H1 (cell line): ENCODE measurements at regions not wholly inside any gene's neighbourhood (a gene's known extent, or its start where the extent isn't known, plus 50 kb on each side); places are given as distances from the start of the nearest gene placed in this dataset.

ENCODE experiments used
- CTCF ChIA-PET: fragments of 300-600 bp; sonication (Branson Sonifier 250); formaldehyde crosslinking; loops from one replicate; lab custom pipeline; 2021; ENCODE audit not compliant: partially characterized antibody; lab: Charles Lee
- POLR2A ChIA-PET: fragments of 300-600 bp; sonication (Branson Sonifier 250); formaldehyde crosslinking; loops from one replicate; lab custom pipeline; 2021; ENCODE audit warnings: inconsistent platforms; ENCODE audit not compliant: partially characterized antibody; lab: Charles Lee
- DNase-seq, 2 experiments: peaks; one replicate each; pipeline versions ENCODE4 v3.0.0 to v3.0.0-alpha.2; 2010 to 2022; ENCODE audit warnings: low spot score in 2 of 2, low read depth in 1 of 2, mixed read lengths in 1 of 2
- FAIRE-seq: peaks from 2 replicates; lab custom pipeline; 2011; peaks lifted over from hg19 to GRCh38; lab: Jason Lieb, UNC
- H2AFZ ChIP-seq: 2 replicates; pipeline ENCODE4 v1.8.1; 2012; ENCODE audit warnings: low read length, inconsistent platforms
- H2AK5ac ChIP-seq: 2 replicates; pipeline ENCODE4 v1.6.1; 2013; ENCODE audit warnings: low read depth, low read length
- H2BK120ac ChIP-seq: replicated peaks from 2 replicates; pipeline ENCODE3; 2013; ENCODE audit warnings: low read depth, low read length, inconsistent platforms
- H2BK12ac ChIP-seq: 2 replicates; pipeline ENCODE4 v1.6.1; 2013; ENCODE audit warnings: low read depth, low read length
- H2BK15ac ChIP-seq: 2 replicates; pipeline ENCODE4 v1.6.1; 2013; ENCODE audit warnings: low read length
- H2BK20ac ChIP-seq: 2 replicates; pipeline ENCODE4 v1.6.1; 2013; ENCODE audit warnings: low read length
- H2BK5ac ChIP-seq: 2 replicates; pipeline ENCODE4 v1.6.1; 2013; ENCODE audit warnings: low read depth, low read length
- H3K14ac ChIP-seq: 2 replicates; pipeline ENCODE4 v1.6.1; 2013; ENCODE audit warnings: inconsistent platforms; ENCODE audit not compliant: insufficient read length
- H3K18ac ChIP-seq: 2 replicates; pipeline ENCODE4 v1.6.1; 2013; ENCODE audit warnings: low read length; ENCODE audit errors: extremely low read depth
- H3K23ac ChIP-seq: 2 replicates; pipeline ENCODE4 v1.6.1; 2013; ENCODE audit warnings: inconsistent platforms; ENCODE audit not compliant: insufficient read length
- H3K23me2 ChIP-seq: 2 replicates; pipeline ENCODE4 v1.6.1; 2013; ENCODE audit warnings: low read depth, low read length
- H3K27ac ChIP-seq: 2 replicates; pipeline ENCODE4 v1.6.1; 2011; ENCODE audit warnings: low read depth, low read length, inconsistent platforms
- H3K27me3 ChIP-seq, 4 experiments: replicated peaks in 1 of 4; 1 replicate in 1 of 4; 2 replicates in 3 of 4; pipeline versions ENCODE4 v1.6.1 to v1.8.1; 2011 to 2013; ENCODE audit warnings: low read length in 3 of 4, mild to moderate bottlenecking in 3 of 4, inconsistent platforms in 2 of 4, mixed read lengths in 2 of 4, moderate library complexity in 1 of 4; ENCODE audit not compliant: control insufficient read depth in 3 of 4, insufficient read depth in 3 of 4; ENCODE audit errors: extremely low read depth in 1 of 4
- H3K36me3 ChIP-seq, 4 experiments: 2 replicates each; pipeline versions ENCODE4 v1.6.1 to v1.8.1; 2011 to 2013; ENCODE audit warnings: mild to moderate bottlenecking in 4 of 4, low read length in 3 of 4, moderate library complexity in 2 of 4, control low read depth in 1 of 4, inconsistent platforms in 1 of 4; ENCODE audit not compliant: insufficient read depth in 4 of 4, control insufficient read depth in 2 of 4
- H3K4ac ChIP-seq: replicated peaks from 2 replicates; pipeline ENCODE3; 2013; ENCODE audit warnings: low read length, low read depth, mixed read lengths, inconsistent platforms; ENCODE audit not compliant: insufficient read length
- H3K4me1 ChIP-seq, 4 experiments: replicated peaks in 1 of 4; 1 replicate in 1 of 4; 2 replicates in 3 of 4; pipeline versions ENCODE4 v1.6.1 to v1.8.1; 2011 to 2013; ENCODE audit warnings: low read length in 3 of 4, inconsistent platforms in 2 of 4, mixed read lengths in 1 of 4; ENCODE audit not compliant: insufficient read depth in 4 of 4, control insufficient read depth in 3 of 4
- H3K4me2 ChIP-seq, 2 experiments: 2 replicates each; pipeline versions ENCODE4 v1.6.1 to v1.8.1; 2011 to 2013; ENCODE audit warnings: low read depth in 2 of 2, low read length in 2 of 2, control low read depth in 1 of 2, inconsistent platforms in 1 of 2, mild to moderate bottlenecking in 1 of 2; ENCODE audit not compliant: insufficient read depth in 1 of 2
- H3K4me3 ChIP-seq, 4 experiments: fragments of 200-600, 300-600 bp in 1 of 4; sonication (generic), shearing (Covaris generic), sonication (Bioruptor Twin) in 1 of 4; 2 replicates each; pipeline versions ENCODE4 v1.5.1 to v1.8.1; 2011 to 2016; ENCODE audit warnings: low read length in 4 of 4, low read depth in 3 of 4, control low read depth in 2 of 4, inconsistent platforms in 2 of 4, mild to moderate bottlenecking in 2 of 4, mixed read lengths in 1 of 4, moderate library complexity in 1 of 4; ENCODE audit not compliant: insufficient read depth in 2 of 4; ENCODE audit errors: extremely low read depth in 1 of 4
- H3K56ac ChIP-seq: replicated peaks from 2 replicates; pipeline ENCODE3; 2013; ENCODE audit warnings: low read depth, mild to moderate bottlenecking, mixed read lengths, low read length, inconsistent platforms; ENCODE audit not compliant: insufficient read length
- H3K79me1 ChIP-seq: 2 replicates; pipeline ENCODE4 v1.6.1; 2013; ENCODE audit warnings: low read depth, low read length, control low read depth
- H3K79me2 ChIP-seq, 2 experiments: 2 replicates each; pipeline versions ENCODE4 v1.6.1 to v1.8.1; 2012 to 2013; ENCODE audit warnings: low read length in 2 of 2, mild to moderate bottlenecking in 2 of 2, inconsistent platforms in 1 of 2; ENCODE audit not compliant: insufficient read depth in 2 of 2, control insufficient read depth in 1 of 2
- H3K9ac ChIP-seq, 4 experiments: replicated peaks in 1 of 4; 1 replicate in 1 of 4; 2 replicates in 3 of 4; pipeline versions ENCODE4 v1.6.1 to v1.8.1; 2011 to 2013; ENCODE audit warnings: low read depth in 3 of 4, low read length in 3 of 4, control low read depth in 2 of 4, mild to moderate bottlenecking in 2 of 4, moderate library complexity in 2 of 4, inconsistent platforms in 1 of 4; ENCODE audit errors: extremely low read depth in 1 of 4
- H3K9me3 ChIP-seq, 2 experiments: 2 replicates each; pipeline versions ENCODE4 v1.6.1 to v1.8.1; 2012 to 2013; ENCODE audit warnings: mild to moderate bottlenecking in 2 of 2, moderate library complexity in 2 of 2, control low read depth in 1 of 2, inconsistent platforms in 1 of 2, low read depth in 1 of 2, low read length in 1 of 2, mixed read lengths in 1 of 2; ENCODE audit not compliant: insufficient read depth in 2 of 2
- H4K20me1 ChIP-seq, 2 experiments: replicated peaks in 1 of 2; 2 replicates each; pipeline versions ENCODE3 to v1.8.1; 2011 to 2013; ENCODE audit warnings: inconsistent platforms in 2 of 2, low read length in 2 of 2, mild to moderate bottlenecking in 1 of 2; ENCODE audit not compliant: insufficient read depth in 2 of 2, control insufficient read depth in 1 of 2
- H4K5ac ChIP-seq: 2 replicates; pipeline ENCODE4 v1.6.1; 2013; ENCODE audit warnings: low read length, low read depth, mixed read lengths, inconsistent platforms; ENCODE audit not compliant: insufficient read length
- H4K8ac ChIP-seq: 2 replicates; pipeline ENCODE4 v1.8.0; 2013; ENCODE audit warnings: mild to moderate bottlenecking, moderate library complexity, low read length, inconsistent platforms; ENCODE audit not compliant: insufficient read depth; ENCODE audit errors: extremely low read depth
- H4K91ac ChIP-seq: replicated peaks from 2 replicates; pipeline ENCODE3; 2013; ENCODE audit warnings: low read length, mixed read lengths, inconsistent platforms; ENCODE audit not compliant: insufficient read length
- ASH2L ChIP-seq: fragments of 200-600, 300-600 bp; sonication (generic); IDR thresholded peaks from one replicate; pipeline ENCODE4 v1.7.1; 2017; ENCODE audit warnings: low read length
- BCL11A ChIP-seq, 2 experiments: IDR thresholded peaks; one replicate each; pipeline ENCODE4 v1.6.1; 2011; ENCODE audit warnings: low read depth in 2 of 2, low read length in 2 of 2, mild to moderate bottlenecking in 2 of 2
- BRCA1 ChIP-seq: IDR thresholded peaks from 2 replicates; pipeline ENCODE4 v1.6.1; 2012; ENCODE audit warnings: low read depth, low read length, improper control_type of control experiment
- CHD1 ChIP-seq: IDR thresholded peaks from 2 replicates; pipeline ENCODE4 v1.6.1; 2012; ENCODE audit warnings: low read depth, low read length, improper control_type of control experiment
- CREB1 ChIP-seq: IDR thresholded peaks from 2 replicates; pipeline ENCODE4 v1.6.1; 2012; ENCODE audit warnings: inconsistent platforms
- FOSL1 ChIP-seq: IDR thresholded peaks from 2 replicates; pipeline ENCODE4 v1.6.1; 2011; ENCODE audit warnings: mild to moderate bottlenecking, low read depth, low read length, moderate library complexity; ENCODE audit not compliant: insufficient read depth
- JUN ChIP-seq: IDR thresholded peaks from 2 replicates; pipeline ENCODE4 v1.6.1; 2011; ENCODE audit warnings: low read depth, mild to moderate bottlenecking, improper control_type of control experiment, low read length
- KDM4A ChIP-seq: IDR thresholded peaks from one replicate; pipeline ENCODE4 v1.7.1; 2012; ENCODE audit warnings: low read depth, mild to moderate bottlenecking, moderate library complexity, low read length, inconsistent platforms; ENCODE audit not compliant: severe bottlenecking
- MAFK ChIP-seq: IDR thresholded peaks from 2 replicates; pipeline ENCODE4 v1.6.1; 2012; ENCODE audit warnings: low read depth, mild to moderate bottlenecking, improper control_type of control experiment, low read length
- POLR2AphosphoS5 ChIP-seq: IDR thresholded peaks from 2 replicates; pipeline ENCODE4 v1.6.1; 2011; ENCODE audit warnings: low read depth, low read length
- SAP30 ChIP-seq: fragments of 300-600 bp; sonication (generic); IDR thresholded peaks from 2 replicates; pipeline ENCODE4 v1.7.1; 2012; ENCODE audit warnings: low read length, moderate library complexity, mild to moderate bottlenecking, inconsistent platforms; ENCODE audit not compliant: insufficient read depth, insufficient replicate concordance
- SIX5 ChIP-seq: IDR thresholded peaks from 2 replicates; pipeline ENCODE4 v1.6.1; 2011; ENCODE audit warnings: mild to moderate bottlenecking, low read depth, low read length
- SP1 ChIP-seq: IDR thresholded peaks from 2 replicates; pipeline ENCODE4 v1.6.1; 2011; ENCODE audit warnings: low read depth, low read length
- TBP ChIP-seq: IDR thresholded peaks from 2 replicates; pipeline ENCODE4 v1.6.1; 2011; ENCODE audit warnings: low read depth, low read length, improper control_type of control experiment
- TCF12 ChIP-seq: IDR thresholded peaks from 2 replicates; pipeline ENCODE4 v1.6.1; 2011; ENCODE audit warnings: low read depth, mild to moderate bottlenecking, low read length
- TEAD4 ChIP-seq: IDR thresholded peaks from 2 replicates; pipeline ENCODE4 v1.6.1; 2012; ENCODE audit warnings: low read depth, low read length, inconsistent platforms, mixed read lengths
- ZNF274 ChIP-seq: IDR thresholded peaks from 2 replicates; pipeline ENCODE4 v1.7.0; 2012; ENCODE audit warnings: low read length, borderline replicate concordance; ENCODE audit errors: extremely low read depth
- WGBS, 2 experiments: shearing (Covaris generic) in 1 of 2; methylation state at CpG; one replicate each; pipeline versions ENCODE4 v1.1.6 to v1.1.7; 2013 to 2015; ENCODE audit warnings: low lambda C conversion rate in 2 of 2, mixed read lengths in 2 of 2, inconsistent platforms in 1 of 2, low coverage in 1 of 2, missing lambda C conversion rate in 1 of 2; ENCODE audit not compliant: insufficient replicate concordance in 2 of 2, insufficient coverage in 1 of 2, insufficient read length in 1 of 2; ENCODE audit errors: extremely low coverage in 1 of 2, missing lambda C conversion rate in 1 of 2; 5-methylcytosine and 5-hydroxymethylcytosine counted together

DNA sequence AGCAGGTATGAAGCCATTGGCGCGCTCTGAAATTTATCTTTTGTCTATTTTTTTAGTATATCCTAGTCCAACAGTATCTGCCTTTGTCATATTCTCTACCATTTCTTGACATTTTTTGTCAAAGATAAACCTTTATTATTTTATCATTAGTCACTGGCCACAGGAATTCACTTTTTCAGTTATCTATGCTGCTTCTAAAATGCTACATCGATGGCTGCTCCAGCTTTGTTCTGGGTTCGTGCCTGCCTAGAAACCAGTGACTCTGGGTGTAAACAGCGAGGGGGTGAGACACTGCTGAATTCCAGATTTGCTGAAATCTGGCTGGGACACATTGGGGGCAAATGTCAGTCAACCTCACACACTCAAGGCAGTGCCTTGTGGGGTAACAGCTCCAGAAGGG, 193.4 kb downstream of the CDC5L start:
- Histone ChIP-seq H3K79me2 (no peaks in the 10 kb centered on the region), H4K20me1 (no peaks in the 10 kb centered on the region), H2BK12ac (no peak overlapping the region), H3K27me3 (no peaks in the 10 kb centered on the region), H3K18ac (no peak overlapping the region), H4K8ac (no peak overlapping the region; the same call in 1 of the 2 replicates), H2AK5ac (no peak overlapping the region), H3K36me3 (no peaks in the 10 kb centered on the region)
- TF ChIP-seq MAFK (no peak), SIX5 (no peak), TEAD4 (no peak), SP1 (no peak), JUN (no peak), POLR2AphosphoS5 (no peak), TBP (no peak), CHD1 (no peak), ZNF274 (no peak), KDM4A (no peak), BCL11A (IDR thresholded peaks at IDR 0.05; ENCODE audit: low read depth in 2 of 2, low read length in 2 of 2) (no peak), FOSL1 (no peak), ASH2L (no peak), SAP30 (no peak), BRCA1 (no peak), CREB1 (no peak), TCF12 (no peak)
- TF ChIP-seq, all 59 proteins: peak for 0
- no peak for FAIRE-seq
- H3K56ac ChIP-seq: no peak overlapping the region
- H3K79me1 ChIP-seq: no peaks in the 10 kb centered on the region; the same call in 1 of the 2 replicates
- H3K9me3 ChIP-seq: peaks cover 3 to 11% of the 10 kb centered on the region in 2 experiments; a peak in 3 of 4 replicates
- no peak overlapping the region for H2BK5ac ChIP-seq
- ChIA-PET POLR2A (no interaction called here), CTCF (interaction anchor here (0.5 to 1.4 kb wide), 3 partner anchors 9 to 105 kb away, joined by 3 to 4 read pairs (median 4); no protein-coding TSS in a partner anchor)
- no peak overlapping the region for H2BK120ac ChIP-seq
- no peak overlapping the region for H2BK20ac ChIP-seq
- no peak overlapping the region for H3K4ac ChIP-seq
- no peak overlapping the region for H3K9ac ChIP-seq
- H4K5ac ChIP-seq: no peak overlapping the region
- H4K91ac ChIP-seq: no peak overlapping the region
- no peak overlapping the region for H3K27ac ChIP-seq
- WGBS, 2 experiments: 74% methylated on average over 5 of the region's 5 CpGs; no CpG with 5 or more reads in 1 of the 2 experiments
- no peak overlapping the region for H2AFZ ChIP-seq
- H3K4me2 ChIP-seq: no peak overlapping the region
- no peak overlapping the region for H3K4me3 ChIP-seq
- no peak overlapping the region for H3K14ac ChIP-seq
- H3K23me2 ChIP-seq: no peaks in the 10 kb centered on the region
- no peak for DNase-seq
- no peaks in the 10 kb centered on the region for H3K4me1 ChIP-seq
- H2BK15ac ChIP-seq: no peak overlapping the region
- no peak overlapping the region for H3K23ac ChIP-seq
